Activated effector memory CD4-positive, alpha-beta T cell treated with Interleukin-2 at 50 U/mL for 16 hours (primary cell): ENCODE measurements at regions not wholly inside any gene's neighbourhood (a gene's known extent, or its start where the extent isn't known, plus 50 kb on each side); places are given as distances from the start of the nearest gene placed in this dataset.
A peak's percentile ranks its signal among the peaks of the same experiment; 100 is the strongest.

Experiments used
- DNase-seq: peaks from one replicate; pipeline ENCODE4 v3.0.0-alpha.2; 2020

GRCh38 chrX:39938466-39938865, 159.3 kb downstream of the BCOR start:
- DNase-seq = no peak

- no peak for DNase-seq
Measured at GRCh38 chrX:39939678-39940077, 158.1 kb downstream of the BCOR start.

- DNase-seq = no peak
Measured at GRCh38 chrX:39941332-39941920, 156.3 kb downstream of the BCOR start.

GRCh38 chrX:39944416-39944815, 153.3 kb downstream of the BCOR start:
- no peak for DNase-seq

- DNase-seq = no peak
Measured at GRCh38 chrX:39945709-39946108, 152.0 kb downstream of the BCOR start.

- DNase-seq = no peak
Measured at GRCh38 chrX:39946822-39947221, 150.9 kb downstream of the BCOR start.

GRCh38 chrX:39948582-39948981, 149.2 kb downstream of the BCOR start:
- DNase-seq = no peak

- DNase-seq = no peak
Measured at GRCh38 chrX:39950018-39950688, 147.6 kb downstream of the BCOR start.

GRCh38 chrX:39952989-39953388, 144.8 kb downstream of the BCOR start:
- no peak for DNase-seq

GRCh38 chrX:39953879-39954278, 143.9 kb downstream of the BCOR start:
- DNase-seq = no peak

GRCh38 chrX:39954851-39955250, 142.9 kb downstream of the BCOR start:
- no peak for DNase-seq

GRCh38 chrX:39955625-39956024, 142.1 kb downstream of the BCOR start:
- DNase-seq = no peak

- no peak for DNase-seq
Measured at GRCh38 chrX:39956803-39957394, 140.9 kb downstream of the BCOR start.

- DNase-seq = no peak
Measured at GRCh38 chrX:39957816-39958566, 139.8 kb downstream of the BCOR start.

- no peak for DNase-seq
Measured at GRCh38 chrX:39958850-39959249, 138.9 kb downstream of the BCOR start.

- no peak for DNase-seq
Measured at GRCh38 chrX:39960219-39960618, 137.5 kb downstream of the BCOR start.

- DNase-seq = no peak
Measured at GRCh38 chrX:39961441-39961840, 136.3 kb downstream of the BCOR start.

- no peak for DNase-seq
Measured at GRCh38 chrX:39965051-39965573, 132.6 kb downstream of the BCOR start.

- DNase-seq = no peak
Measured at GRCh38 chrX:39966176-39966575, 131.6 kb downstream of the BCOR start.

- no peak for DNase-seq
Measured at GRCh38 chrX:39967348-39967747, 130.4 kb downstream of the BCOR start.

- DNase-seq = peak; percentile 6
Measured at GRCh38 chrX:39969099-39969818, 128.5 kb downstream of the BCOR start.

- DNase-seq = no peak
Measured at GRCh38 chrX:39969819-39970504, 127.8 kb downstream of the BCOR start.
